HG03442 (cell line): ENCODE measurements at regions not wholly inside any gene's neighbourhood (a gene's known extent, or its start where the extent isn't known, plus 50 kb on each side); places are given as distances from the start of the nearest gene placed in this dataset.
A peak's percentile ranks its signal among the peaks of the same experiment; 100 is the strongest.

ENCODE experiments used
- ATAC-seq: cut with Tn5 transposase; IDR thresholded peaks from one replicate; pipeline ENCODE4 v1.9.1; 2021; ENCODE audit warnings: mild to moderate bottlenecking, moderate library complexity; ENCODE audit not compliant: unreplicated experiment

- no peak for ATAC-seq
Observed at GRCh38 chr6:134117409-134117808, 65.0 kb upstream of the SLC2A12 start.

- ATAC-seq = no peak
Observed at GRCh38 chr6:134115715-134116074, 63.3 kb upstream of the SLC2A12 start.

- no peak for ATAC-seq
Observed at GRCh38 chr6:134114918-134115714, 62.7 kb upstream of the SLC2A12 start.

GRCh38 chr6:134114489-134114888 is 62.1 kb upstream of the SLC2A12 start:
- no peak for ATAC-seq

- no peak for ATAC-seq
Observed at GRCh38 chr6:134111726-134112125, 59.3 kb upstream of the SLC2A12 start.

- ATAC-seq = peak; percentile 71
Observed at GRCh38 chr6:134111062-134111677, 58.7 kb upstream of the SLC2A12 start.

GRCh38 chr6:134106702-134107101 is 54.3 kb upstream of the SLC2A12 start:
- ATAC-seq = no peak

- no peak for ATAC-seq
Observed at GRCh38 chr6:134105940-134106339, 53.5 kb upstream of the SLC2A12 start.

GRCh38 chr6:134103006-134103405 is 50.6 kb upstream of the SLC2A12 start:
- ATAC-seq = no peak
